Keratinocyte (primary cell): ENCODE measurements at regions not wholly inside any gene's neighbourhood (a gene's known extent, or its start where the extent isn't known, plus 50 kb on each side); places are given as distances from the start of the nearest gene placed in this dataset.

ENCODE experiments used
- DNase-seq: peaks from one replicate; pipeline ENCODE4 v3.0.0-alpha.2; 2011; ENCODE audit warnings: low read depth, missing footprints, low spot score
- FAIRE-seq: peaks from 2 replicates; lab custom pipeline; 2011; peaks lifted over from hg19 to GRCh38; lab: Jason Lieb, UNC
- H2AFZ ChIP-seq: 2 replicates; pipeline ENCODE4 v1.6.0; 2012; ENCODE audit warnings: low read length, control low read depth, inconsistent platforms; ENCODE audit not compliant: control insufficient read depth
- H3K27ac ChIP-seq: 2 replicates; pipeline ENCODE4 v1.5.1; 2011; ENCODE audit warnings: low read length; ENCODE audit not compliant: control insufficient read depth, insufficient read depth
- H3K27me3 ChIP-seq: 3 replicates; pipeline ENCODE4 v1.6.0; 2011; ENCODE audit warnings: low read length; ENCODE audit not compliant: control insufficient read depth, insufficient read depth; ENCODE audit errors: extremely low read depth
- H3K36me3 ChIP-seq, 2 experiments: 2 replicates in 1 of 2; 3 replicates in 1 of 2; pipeline ENCODE4 v1.5.1; 2011; ENCODE audit warnings: low read length in 2 of 2, mild to moderate bottlenecking in 1 of 2; ENCODE audit not compliant: control insufficient read depth in 2 of 2, insufficient read depth in 2 of 2; ENCODE audit errors: extremely low read depth in 1 of 2
- H3K4me1 ChIP-seq: 3 replicates; pipeline ENCODE4 v1.5.1; 2011; ENCODE audit warnings: low read length; ENCODE audit not compliant: control insufficient read depth, insufficient read depth; ENCODE audit errors: extremely low read depth
- H3K4me2 ChIP-seq: 3 replicates; pipeline ENCODE4 v1.6.0; 2011; ENCODE audit warnings: low read depth, low read length; ENCODE audit not compliant: control insufficient read depth, insufficient read depth; ENCODE audit errors: extremely low read depth
- H3K4me3 ChIP-seq, 3 experiments: fragments of 200-600 bp in 1 of 3; sonication (generic) in 1 of 3; 2 replicates in 2 of 3; 3 replicates in 1 of 3; pipeline ENCODE4 v1.5.1; 2011 to 2016; ENCODE audit warnings: low read length in 3 of 3, mild to moderate bottlenecking in 3 of 3, control low read depth in 2 of 3, inconsistent platforms in 1 of 3, low read depth in 1 of 3, mixed read lengths in 1 of 3, mixed run types in 1 of 3, moderate library complexity in 1 of 3; ENCODE audit not compliant: control insufficient read depth in 2 of 3, insufficient read depth in 2 of 3; ENCODE audit errors: extremely low read depth in 1 of 3
- H3K79me2 ChIP-seq: 2 replicates; pipeline ENCODE4 v1.6.0; 2012; ENCODE audit warnings: low read length; ENCODE audit not compliant: control insufficient read depth, insufficient read depth
- H3K9ac ChIP-seq: 3 replicates; pipeline ENCODE4 v1.6.0; 2011; ENCODE audit warnings: low read length; ENCODE audit not compliant: control insufficient read depth, insufficient read depth; ENCODE audit errors: extremely low read depth
- H3K9me1 ChIP-seq: 3 replicates; pipeline ENCODE4 v1.6.0; 2011; ENCODE audit warnings: low read length; ENCODE audit not compliant: control insufficient read depth, insufficient read depth; ENCODE audit errors: extremely low read depth
- H3K9me3 ChIP-seq: 2 replicates; pipeline ENCODE4 v1.5.1; 2012; ENCODE audit warnings: low read depth, low read length; ENCODE audit not compliant: control insufficient read depth
- H4K20me1 ChIP-seq: 3 replicates; pipeline ENCODE4 v1.6.0; 2011; ENCODE audit warnings: low read length; ENCODE audit not compliant: control insufficient read depth, insufficient read depth; ENCODE audit errors: extremely low read depth
- CTCF ChIP-seq, 3 experiments: IDR thresholded peaks in 1 of 3; conservative IDR thresholded peaks in 1 of 3; optimal IDR thresholded peaks in 1 of 3; 2 replicates in 2 of 3; 3 replicates in 1 of 3; pipeline versions ENCODE3 to v1.5.1; 2011; ENCODE audit warnings: low read length in 3 of 3, mild to moderate bottlenecking in 3 of 3, moderate library complexity in 2 of 3, control low read depth in 1 of 3, inconsistent platforms in 1 of 3; ENCODE audit not compliant: insufficient read depth in 2 of 3; ENCODE audit errors: extremely low read depth in 1 of 3
- EZH2 ChIP-seq: IDR thresholded peaks from one replicate; pipeline ENCODE4 v1.6.1; 2012; ENCODE audit warnings: inconsistent platforms, mild to moderate bottlenecking, low read length, moderate library complexity
- dilution Hi-C: fragments of 300-500 bp; cut with MboI; formaldehyde crosslinking; loops from one replicate; pipeline ENCODE4 v1.7.0; 2020; ENCODE audit warnings: low sequenced_read_pairs; ENCODE audit not compliant: extremely low pct_ligation_motif_present

DNA sequence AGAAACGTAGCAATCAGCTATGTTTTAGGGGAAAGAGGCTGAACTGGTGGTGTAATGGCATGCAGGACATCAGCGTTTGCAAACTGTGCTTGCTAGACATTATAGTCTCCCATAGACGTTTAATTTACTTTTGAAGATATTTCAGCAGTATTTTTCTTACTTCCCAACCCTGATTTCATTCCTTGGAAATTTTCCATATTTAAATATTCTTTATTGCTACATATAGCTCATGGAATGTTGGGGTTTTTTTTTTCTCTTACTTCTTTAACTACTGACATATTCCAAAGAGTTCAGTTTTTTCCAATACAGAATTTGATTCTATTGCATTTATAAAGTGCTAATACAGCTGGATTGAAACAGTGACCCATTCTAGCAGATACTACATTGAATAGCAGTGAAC, 694.4 kb upstream of the CITED2 start:
- no peaks in the 10 kb centered on the region for H3K27me3 ChIP-seq
- dilution Hi-C loops = no loop called here
- no peak overlapping the region for H2AFZ ChIP-seq
- no peaks in the 10 kb centered on the region for H3K9me1 ChIP-seq
- no peaks in the 10 kb centered on the region for H3K4me1 ChIP-seq
- TF ChIP-seq CTCF (optimal IDR thresholded peaks at IDR 0.05 in 1 of 3, IDR thresholded peaks at IDR 0.05 in 1 of 3, conservative IDR thresholded peaks at IDR 0.05 in 1 of 3; ENCODE audit: extremely low read depth in 1 of 3, insufficient read depth in 2 of 3, low read length in 3 of 3) = no peak
- no peak for TF ChIP-seq EZH2
- no peaks in the 10 kb centered on the region for H4K20me1 ChIP-seq
- H3K9ac ChIP-seq = no peak overlapping the region
- FAIRE-seq (no peak), DNase-seq (no peak)
- H3K27ac ChIP-seq = no peak overlapping the region
- H3K36me3 ChIP-seq = no peaks in the 10 kb centered on the region
- H3K4me2 ChIP-seq = no peak overlapping the region
- no peak overlapping the region for H3K4me3 ChIP-seq
- no peaks in the 10 kb centered on the region for H3K79me2 ChIP-seq
- H3K9me3 ChIP-seq = no peaks in the 10 kb centered on the region

GRCh38 chr6:140064366-140064765, 689.9 kb upstream of the CITED2 start:
- Histone ChIP-seq H3K4me2 (no peak overlapping the region), H3K9me1 (no peaks in the 10 kb centered on the region), H3K79me2 (no peaks in the 10 kb centered on the region), H2AFZ (no peak overlapping the region), H3K27me3 (no peaks in the 10 kb centered on the region), H4K20me1 (no peaks in the 10 kb centered on the region), H3K27ac (no peak overlapping the region), H3K9me3 (no peaks in the 10 kb centered on the region), H3K4me3 (no peak overlapping the region), H3K9ac (no peak overlapping the region), H3K4me1 (peaks cover 23% of the 10 kb centered on the region), H3K36me3 (no peaks in the 10 kb centered on the region)
- no peak for FAIRE-seq
- no peak for TF ChIP-seq CTCF (optimal IDR thresholded peaks at IDR 0.05 in 1 of 3, IDR thresholded peaks at IDR 0.05 in 1 of 3, conservative IDR thresholded peaks at IDR 0.05 in 1 of 3; ENCODE audit: extremely low read depth in 1 of 3, insufficient read depth in 2 of 3, low read length in 3 of 3)
- DNase-seq = no peak
- dilution Hi-C loops = no loop called here
